Muscle of arm (tissue), 1 donor: ENCODE measurements at regions not wholly inside any gene's neighbourhood (a gene's known extent, or its start where the extent isn't known, plus 50 kb on each side); places are given as distances from the start of the nearest gene placed in this dataset.

Source experiments
- DNase-seq: peaks from one replicate; pipeline ENCODE4 v3.0.0-alpha.2; 2013

DNA sequence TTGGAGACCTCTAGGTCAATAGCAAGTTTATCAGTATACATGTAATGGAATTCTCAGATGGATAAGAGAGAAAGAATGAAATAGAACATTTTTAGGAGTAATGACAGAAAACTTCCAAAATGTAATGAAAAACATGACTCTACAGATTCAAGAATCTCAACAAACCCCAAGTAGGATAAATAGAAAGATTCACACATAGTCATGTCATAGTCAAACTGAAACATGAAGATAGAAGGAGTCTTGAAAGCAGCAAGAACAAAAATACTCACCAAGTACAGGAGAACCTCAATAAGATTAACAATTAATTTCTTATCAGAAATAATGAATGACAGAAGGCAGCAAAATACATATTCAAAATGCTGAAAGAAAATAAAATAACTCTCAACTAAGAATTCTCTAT is 164.5 kb downstream of the SPATA31D1 start:
- no peak for DNase-seq

DNA sequence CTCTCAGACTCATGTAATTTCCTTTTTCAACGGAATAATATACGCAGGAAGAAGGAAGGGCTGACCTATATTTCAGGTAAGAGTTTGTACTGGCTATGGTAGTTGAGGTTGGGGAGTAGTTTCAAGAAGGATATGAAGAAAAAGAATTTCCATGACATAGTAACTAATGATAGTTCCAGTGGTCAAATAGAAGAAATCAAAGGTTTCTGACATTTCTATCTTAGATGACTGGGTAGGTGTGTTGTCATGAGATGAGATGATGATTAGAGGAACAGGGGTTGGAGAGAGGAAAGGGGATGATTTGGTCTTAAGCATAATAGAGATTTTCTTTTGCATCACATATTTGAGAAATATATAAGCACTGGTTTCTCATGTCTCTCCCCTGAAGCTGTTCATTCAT is 166.0 kb downstream of the SPATA31D1 start:
- no peak for DNase-seq

DNA sequence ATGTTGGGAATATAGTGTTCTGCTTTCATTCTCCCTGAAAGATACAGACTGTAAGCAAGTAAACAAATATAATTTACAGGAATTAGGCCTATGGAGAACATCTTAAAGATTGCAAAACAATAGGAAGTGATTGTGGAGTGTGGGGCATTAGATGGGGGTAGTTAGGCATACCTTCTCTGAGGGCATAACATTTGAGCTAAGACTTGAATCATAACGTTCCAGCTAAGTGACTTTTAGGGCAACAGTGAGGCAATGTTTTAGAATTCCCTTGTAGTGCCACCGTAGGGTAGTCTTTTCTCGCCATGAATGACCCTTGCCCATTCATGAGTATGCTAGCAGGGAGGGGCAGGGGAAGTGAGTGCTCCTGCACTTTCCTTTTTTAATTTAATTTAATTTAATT is 173.3 kb downstream of the SPATA31D1 start:
- DNase-seq = no peak

DNA sequence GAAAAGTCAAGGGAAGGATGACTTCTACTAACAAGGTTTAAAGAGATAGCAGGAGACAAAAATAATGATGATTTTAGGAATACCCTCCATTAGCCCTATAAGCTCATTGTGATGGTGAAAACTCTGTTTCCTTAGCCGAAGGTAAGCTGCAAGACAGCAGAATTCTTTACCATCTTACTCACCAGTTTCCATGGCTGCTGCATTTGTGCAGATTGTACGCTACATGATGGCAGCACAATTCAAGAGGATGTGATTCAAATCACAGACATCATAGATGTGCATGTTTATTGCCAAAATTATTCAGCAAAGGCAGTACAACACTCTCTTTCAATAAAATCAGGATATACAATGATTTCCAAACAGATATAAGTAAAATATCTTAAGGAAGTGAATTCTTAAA is 175.6 kb downstream of the SPATA31D1 start:
- no peak for DNase-seq

DNA sequence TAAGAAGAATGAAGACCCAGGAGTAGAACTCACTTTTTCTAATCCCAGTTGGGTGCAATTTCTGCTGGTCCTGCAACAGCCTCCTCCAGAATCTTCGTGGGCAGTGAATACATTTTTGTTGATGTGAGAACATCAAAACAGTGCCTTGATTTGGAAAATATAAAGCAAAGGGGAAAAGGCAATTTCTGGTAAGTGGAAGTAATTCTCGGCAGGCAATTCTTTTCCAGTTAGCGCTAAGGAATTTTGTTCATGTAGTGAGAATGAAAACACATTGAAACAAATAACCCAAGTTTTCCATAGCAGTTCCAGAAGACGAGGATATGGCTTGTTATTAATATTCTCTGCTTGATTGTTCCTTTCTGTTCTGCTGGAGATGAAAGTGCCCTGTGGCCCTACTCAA is 178.7 kb downstream of the SPATA31D1 start:
- DNase-seq = no peak

- no peak for DNase-seq
Observed at GRCh38 chr9:82168585-82168984, 180.0 kb downstream of the SPATA31D1 start.

DNA sequence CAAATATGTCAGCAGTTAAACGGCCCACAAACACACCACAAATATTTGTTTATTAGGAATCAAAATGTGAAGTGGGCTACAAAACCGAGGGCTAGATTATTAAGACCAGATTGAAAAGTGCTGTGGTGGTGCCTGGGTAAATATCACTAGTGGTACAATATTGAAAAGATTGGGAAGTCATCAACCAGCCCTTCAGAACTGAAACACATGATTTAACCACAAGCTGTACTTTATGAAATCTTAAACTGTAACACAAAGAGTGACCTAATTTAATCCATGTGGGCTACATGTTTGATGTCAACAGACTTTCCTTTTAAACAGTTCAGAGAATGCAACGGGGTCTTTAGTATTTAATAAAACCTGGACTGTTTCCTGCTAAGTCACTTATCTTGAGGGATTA is 182.3 kb downstream of the SPATA31D1 start:
- no peak for DNase-seq

DNA sequence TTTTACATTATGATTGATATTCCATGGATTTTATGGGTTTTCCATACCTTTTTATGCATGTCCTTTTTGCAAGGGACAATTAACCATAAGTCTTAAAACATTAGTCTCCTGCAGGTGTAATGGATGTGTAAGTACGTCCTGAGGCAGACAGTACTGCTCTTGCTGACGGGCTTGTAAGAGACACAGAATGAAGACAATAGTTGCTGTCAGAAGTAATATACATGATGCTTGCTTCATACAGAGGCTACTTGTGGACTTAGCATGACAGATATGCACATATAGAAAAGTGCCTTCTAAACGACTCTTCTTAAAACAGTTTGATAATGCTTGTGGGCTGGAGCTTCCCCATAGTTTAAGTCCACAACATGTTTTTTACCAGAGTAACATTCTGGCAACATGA is 182.7 kb downstream of the SPATA31D1 start:
- DNase-seq = no peak

- no peak for DNase-seq
Observed at GRCh38 chr9:82180711-82181110, 192.1 kb downstream of the SPATA31D1 start.

GRCh38 chr9:82183181-82183860 is 194.7 kb downstream of the SPATA31D1 start:
- DNase-seq = no peak

DNA sequence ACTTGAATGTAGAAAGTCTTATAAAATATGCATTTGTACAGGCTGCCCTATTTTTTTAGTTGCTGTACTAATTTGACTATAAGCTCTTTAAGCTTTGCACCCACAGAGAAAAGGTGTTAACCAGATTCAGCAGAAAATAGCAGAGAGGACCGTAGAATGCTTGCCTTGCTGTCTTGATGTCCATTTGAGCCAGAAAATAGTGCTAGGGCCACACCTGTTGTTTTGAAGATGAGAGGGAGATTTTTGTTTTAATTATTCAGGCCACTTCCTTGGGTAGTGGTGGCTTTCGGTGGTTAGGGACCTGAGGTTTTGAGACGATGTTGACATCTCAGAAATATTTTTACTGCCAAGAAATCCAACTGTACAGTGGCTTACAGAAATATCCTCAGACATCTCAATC is 196.0 kb downstream of the SPATA31D1 start:
- DNase-seq = no peak

GRCh38 chr9:82188817-82189216 is 200.2 kb downstream of the SPATA31D1 start:
- no peak for DNase-seq

- no peak for DNase-seq
Observed at GRCh38 chr9:82191082-82191770, 202.7 kb downstream of the SPATA31D1 start.

GRCh38 chr9:82192211-82192610 is 203.6 kb downstream of the SPATA31D1 start:
- no peak for DNase-seq

DNA sequence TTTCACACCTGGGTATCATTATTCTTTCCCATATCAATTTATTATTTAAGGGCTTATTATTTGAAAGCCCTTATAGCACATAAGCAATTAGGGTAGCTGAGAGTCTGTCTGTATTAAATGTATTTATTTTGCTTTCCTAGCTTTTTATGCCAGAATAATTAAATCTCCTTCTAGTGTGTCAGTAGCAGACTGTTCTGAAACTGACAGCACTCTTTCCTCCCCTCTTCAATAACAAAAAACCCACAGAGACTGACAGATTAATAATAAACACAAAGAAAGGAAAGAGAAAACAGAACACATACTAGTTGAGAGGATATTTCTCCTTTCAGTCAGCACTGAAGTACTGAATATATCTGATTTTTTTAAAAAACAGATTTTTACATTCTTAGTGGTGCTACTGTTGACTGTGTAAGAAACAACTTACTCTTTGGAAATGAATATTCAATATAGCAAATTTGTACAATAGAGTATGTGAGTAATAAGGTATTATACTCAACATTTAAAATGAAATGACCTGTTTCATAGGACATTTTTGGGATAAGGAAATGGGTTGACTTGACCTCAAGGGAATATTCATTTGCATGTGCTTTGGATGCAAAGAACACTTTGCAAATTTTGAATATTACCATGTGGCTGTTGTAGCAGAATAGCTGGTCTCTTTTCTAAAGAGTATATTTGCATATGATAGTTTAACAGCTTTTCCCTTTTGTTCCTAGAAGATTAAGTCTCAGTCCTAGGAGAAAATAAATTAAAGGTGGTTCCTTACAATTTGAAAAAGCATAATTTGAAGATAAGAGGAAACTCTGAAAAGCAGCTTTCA is 208.3 kb downstream of the SPATA31D1 start:
- DNase-seq = no peak

DNA sequence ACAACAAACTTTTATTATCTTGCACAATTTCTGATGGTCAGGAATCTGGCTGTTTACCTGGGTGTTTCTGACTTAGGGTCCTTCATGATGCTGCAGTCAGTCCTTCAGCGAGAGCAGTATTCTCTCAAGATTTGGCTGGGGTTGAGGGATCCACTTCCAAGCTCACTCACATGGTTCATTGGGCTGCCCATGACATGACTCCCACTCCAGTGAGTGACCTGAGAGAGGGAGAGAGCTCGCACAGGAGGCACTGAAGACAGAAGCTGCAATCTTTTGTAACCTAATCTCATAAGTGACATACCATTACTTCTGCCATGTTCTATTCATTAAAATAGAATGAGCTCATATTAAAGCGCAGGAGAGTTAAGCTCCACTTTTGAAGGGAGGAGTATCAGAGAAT is 212.6 kb downstream of the SPATA31D1 start:
- no peak for DNase-seq

DNA sequence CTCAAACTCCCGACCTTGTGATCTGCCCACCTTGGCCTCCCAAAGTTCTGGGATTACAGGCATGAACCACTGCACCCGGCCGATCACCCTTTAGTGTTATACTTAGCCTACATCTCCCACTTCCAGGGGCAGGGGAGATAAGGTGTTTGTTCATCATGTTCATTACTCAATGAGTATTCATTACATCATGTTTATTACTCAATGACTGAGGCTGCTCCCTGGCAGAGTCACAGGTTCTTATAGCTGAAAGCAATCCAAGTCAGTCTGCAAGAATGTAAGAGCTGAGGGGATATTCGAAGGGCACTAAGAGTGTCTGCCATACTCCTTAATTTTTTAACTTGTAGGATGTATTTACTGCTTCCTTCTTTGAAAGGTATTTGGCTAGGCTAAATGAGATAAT is 214.2 kb downstream of the SPATA31D1 start:
- no peak for DNase-seq

GRCh38 chr9:82206490-82206889 is 217.9 kb downstream of the SPATA31D1 start:
- DNase-seq = no peak

- DNase-seq = no peak
Observed at GRCh38 chr9:82206946-82207345, 218.4 kb downstream of the SPATA31D1 start.

DNA sequence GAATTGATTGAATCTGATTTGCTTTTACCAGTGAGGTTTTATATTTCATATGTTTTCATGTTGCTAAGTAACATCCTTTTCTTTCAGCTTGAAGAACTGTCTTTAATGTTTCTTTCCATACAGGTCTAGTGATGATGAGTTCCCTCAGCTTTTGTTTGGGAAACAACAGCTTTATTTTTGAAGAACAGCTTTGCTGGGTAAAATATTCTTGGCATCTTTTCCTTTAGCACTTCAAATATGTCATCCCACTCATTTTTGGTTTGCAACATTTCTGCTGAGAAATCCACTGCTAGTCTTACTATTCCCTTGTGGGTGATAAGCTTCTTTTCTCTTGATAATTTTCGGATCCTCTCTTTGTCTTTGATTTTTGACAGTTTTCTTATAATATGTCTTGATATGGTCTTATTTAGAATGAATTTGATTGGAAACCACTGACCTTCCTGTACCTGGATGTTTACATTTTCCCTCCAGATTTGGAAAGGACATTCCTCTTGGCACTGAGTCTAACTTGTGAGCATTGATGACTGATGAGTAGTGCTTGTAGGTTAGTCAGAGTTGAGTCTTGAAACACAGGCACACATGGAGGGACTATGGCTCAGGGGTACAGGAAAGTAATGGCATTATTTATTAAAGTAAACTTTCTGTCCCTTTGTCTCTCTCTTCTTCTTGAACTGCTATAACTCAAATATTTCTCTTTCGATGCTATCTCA is 220.3 kb downstream of the SPATA31D1 start:
- DNase-seq = no peak

DNA sequence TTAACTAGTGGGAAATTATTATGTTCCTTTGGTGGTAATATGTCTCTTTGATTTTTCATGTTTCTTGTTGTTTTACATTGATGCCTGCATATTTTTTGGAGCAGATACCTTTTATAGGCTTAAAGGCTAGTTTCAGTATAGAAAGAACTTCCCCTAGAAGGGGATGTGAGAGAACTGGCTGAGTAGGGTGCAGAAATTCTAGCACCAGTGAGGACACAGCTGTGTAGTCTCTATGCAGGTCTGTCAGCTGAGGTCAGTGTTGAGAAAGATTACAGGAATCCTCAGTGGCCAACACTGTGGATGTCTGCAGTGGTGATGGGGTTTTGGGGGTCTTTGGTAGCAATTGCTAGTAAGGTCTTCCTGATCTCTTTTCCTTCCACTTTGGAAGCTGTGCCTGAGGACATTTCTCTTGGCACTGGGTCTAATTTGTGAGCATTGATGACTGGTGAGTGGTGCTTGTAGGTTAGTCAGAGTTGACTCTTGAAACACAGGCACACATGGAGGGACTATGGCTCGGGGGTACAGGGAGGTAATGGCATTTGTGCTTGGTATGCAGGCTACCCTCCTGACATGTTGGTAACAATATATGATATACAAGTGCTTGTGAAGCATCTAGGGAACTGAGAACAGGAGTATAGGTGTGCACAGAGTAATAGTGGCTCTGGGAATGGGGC is 221.4 kb downstream of the SPATA31D1 start:
- DNase-seq = no peak

DNA sequence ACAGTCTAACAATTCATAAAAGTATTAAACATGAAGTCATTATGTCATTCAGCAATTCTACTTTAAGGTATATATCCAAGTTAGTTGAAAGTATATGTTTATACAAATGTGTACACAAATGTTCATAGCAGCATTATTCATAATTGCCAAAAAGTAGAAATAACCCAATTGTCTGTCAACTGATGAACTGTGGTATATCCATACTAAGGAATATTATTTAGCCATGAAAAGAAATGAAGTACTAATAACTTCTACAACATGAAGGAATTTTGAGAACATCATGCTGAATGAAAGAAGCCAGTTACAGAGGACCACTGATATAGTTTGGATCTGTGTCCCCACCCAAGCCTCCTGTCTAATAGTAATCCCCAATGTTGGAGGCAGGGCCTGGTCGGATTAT is 224.3 kb downstream of the SPATA31D1 start:
- no peak for DNase-seq
